ENCODE measurements at regions not wholly inside any gene's neighbourhood (a gene's known extent, or its start where the extent isn't known, plus 50 kb on each side); places are given as distances from the start of the nearest gene placed in this dataset.

DNA sequence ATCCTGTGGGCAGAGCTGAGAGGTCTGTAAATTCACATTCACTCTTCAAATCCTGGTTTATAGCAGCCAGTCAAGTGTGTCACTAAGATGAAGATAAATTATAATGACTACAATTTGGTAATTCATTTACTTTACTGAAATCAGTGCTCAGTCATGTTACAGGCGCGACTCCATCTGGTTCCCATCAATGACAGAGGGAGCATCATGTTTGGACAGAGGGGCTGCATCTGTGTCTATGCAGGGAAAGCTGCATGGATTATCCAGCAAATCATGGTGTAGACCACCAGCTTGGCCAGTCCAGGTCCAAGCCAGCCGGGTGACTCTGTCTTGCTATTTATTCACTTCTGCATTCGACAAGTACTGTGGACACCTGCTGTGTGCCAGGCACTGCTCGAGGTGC, 214.1 kb upstream of the ZNF32 start:
- no peak overlapping the region for H3K9ac ChIP-seq (ENCODE audit: low read depth, low read length, poor library complexity, severe bottlenecking)
- H3K4me2 ChIP-seq (ENCODE audit: low read depth, low read length, poor library complexity, severe bottlenecking), result no peak overlapping the region
- no peaks in the 10 kb centered on the region for H3K9me2 ChIP-seq (replicated peaks; ENCODE audit: low read depth, low read length)
- no peaks in the 10 kb centered on the region for H3F3A ChIP-seq (ENCODE audit: low read depth)
- no peaks in the 10 kb centered on the region for H3K36me3 ChIP-seq (ENCODE audit: insufficient read depth, low read length)
- no peak overlapping the region for H2AFZ ChIP-seq (ENCODE audit: low read length)
- no peak for TF ChIP-seq EZH2phosphoT487 (IDR thresholded peaks at IDR 0.05; ENCODE audit: borderline replicate concordance)
- TF ChIP-seq, protein P1, sequence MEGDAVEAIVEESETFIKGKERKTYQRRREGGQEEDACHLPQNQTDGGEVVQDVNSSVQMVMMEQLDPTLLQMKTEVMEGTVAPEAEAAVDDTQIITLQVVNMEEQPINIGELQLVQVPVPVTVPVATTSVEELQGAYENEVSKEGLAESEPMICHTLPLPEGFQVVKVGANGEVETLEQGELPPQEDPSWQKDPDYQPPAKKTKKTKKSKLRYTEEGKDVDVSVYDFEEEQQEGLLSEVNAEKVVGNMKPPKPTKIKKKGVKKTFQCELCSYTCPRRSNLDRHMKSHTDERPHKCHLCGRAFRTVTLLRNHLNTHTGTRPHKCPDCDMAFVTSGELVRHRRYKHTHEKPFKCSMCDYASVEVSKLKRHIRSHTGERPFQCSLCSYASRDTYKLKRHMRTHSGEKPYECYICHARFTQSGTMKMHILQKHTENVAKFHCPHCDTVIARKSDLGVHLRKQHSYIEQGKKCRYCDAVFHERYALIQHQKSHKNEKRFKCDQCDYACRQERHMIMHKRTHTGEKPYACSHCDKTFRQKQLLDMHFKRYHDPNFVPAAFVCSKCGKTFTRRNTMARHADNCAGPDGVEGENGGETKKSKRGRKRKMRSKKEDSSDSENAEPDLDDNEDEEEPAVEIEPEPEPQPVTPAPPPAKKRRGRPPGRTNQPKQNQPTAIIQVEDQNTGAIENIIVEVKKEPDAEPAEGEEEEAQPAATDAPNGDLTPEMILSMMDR (conservative IDR thresholded peaks at IDR 0.05; ENCODE audit: low read length), result no peak
- no peaks in the 10 kb centered on the region for H3K9me3 ChIP-seq (ENCODE audit: insufficient read depth, low read depth, low read length)
- peaks cover 5% of the 10 kb centered on the region for H3K4me1 ChIP-seq (ENCODE audit: insufficient read depth, low read length, poor library complexity, severe bottlenecking)
- H3K79me2 ChIP-seq (ENCODE audit: insufficient read depth, low read length), result no peaks in the 10 kb centered on the region
- H3K27me3 ChIP-seq (ENCODE audit: insufficient read depth, low read length, poor library complexity, severe bottlenecking), result no peaks in the 10 kb centered on the region
- H3K4me3 ChIP-seq (ENCODE audit: low read length, poor library complexity, severe bottlenecking), result no peak overlapping the region
- no peaks in the 10 kb centered on the region for H4K20me1 ChIP-seq (ENCODE audit: insufficient read depth, low read length, poor library complexity, severe bottlenecking)

- H3K4me1 ChIP-seq (ENCODE audit: insufficient read depth, low read length, poor library complexity, severe bottlenecking), result peaks cover 5% of the 10 kb centered on the region
- H3K36me3 ChIP-seq (ENCODE audit: insufficient read depth, low read length), result no peaks in the 10 kb centered on the region
- H3K4me2 ChIP-seq (ENCODE audit: low read depth, low read length, poor library complexity, severe bottlenecking), result no peak overlapping the region
- H3K79me2 ChIP-seq (ENCODE audit: insufficient read depth, low read length), result no peaks in the 10 kb centered on the region
- H4K20me1 ChIP-seq (ENCODE audit: insufficient read depth, low read length, poor library complexity, severe bottlenecking), result no peaks in the 10 kb centered on the region
- H3K4me3 ChIP-seq (ENCODE audit: low read length, poor library complexity, severe bottlenecking), result no peak overlapping the region
- no peaks in the 10 kb centered on the region for H3F3A ChIP-seq (ENCODE audit: low read depth)
- TF ChIP-seq, protein P1 (conservative IDR thresholded peaks at IDR 0.05; ENCODE audit: low read length), result no peak
- TF ChIP-seq EZH2phosphoT487 (IDR thresholded peaks at IDR 0.05; ENCODE audit: borderline replicate concordance), result no peak
- H3K9ac ChIP-seq (ENCODE audit: low read depth, low read length, poor library complexity, severe bottlenecking), result no peak overlapping the region
- H2AFZ ChIP-seq (ENCODE audit: low read length), result no peak overlapping the region
- no peaks in the 10 kb centered on the region for H3K27me3 ChIP-seq (ENCODE audit: insufficient read depth, low read length, poor library complexity, severe bottlenecking)
- no peaks in the 10 kb centered on the region for H3K9me3 ChIP-seq (ENCODE audit: insufficient read depth, low read depth, low read length)
- no peaks in the 10 kb centered on the region for H3K9me2 ChIP-seq (replicated peaks; ENCODE audit: low read depth, low read length)
Measured at GRCh38 chr10:43861966-43862751, 213.5 kb upstream of the ZNF32 start.

- Histone ChIP-seq H3K36me3 (ENCODE audit: insufficient read depth, low read length) (no peaks in the 10 kb centered on the region), H3K4me2 (ENCODE audit: low read depth, low read length, poor library complexity, severe bottlenecking) (no peak overlapping the region), H2AFZ (ENCODE audit: low read length) (no peak overlapping the region), H3K9me2 (replicated peaks; ENCODE audit: low read depth, low read length) (no peaks in the 10 kb centered on the region), H3K9me3 (ENCODE audit: insufficient read depth, low read depth, low read length) (no peaks in the 10 kb centered on the region), H4K20me1 (ENCODE audit: insufficient read depth, low read length, poor library complexity, severe bottlenecking) (no peaks in the 10 kb centered on the region), H3K4me3 (ENCODE audit: low read length, poor library complexity, severe bottlenecking) (no peak overlapping the region), H3K27me3 (ENCODE audit: insufficient read depth, low read length, poor library complexity, severe bottlenecking) (no peaks in the 10 kb centered on the region), H3K9ac (ENCODE audit: low read depth, low read length, poor library complexity, severe bottlenecking) (no peak overlapping the region), H3K4me1 (ENCODE audit: insufficient read depth, low read length, poor library complexity, severe bottlenecking) (peaks cover 5% of the 10 kb centered on the region), H3F3A (ENCODE audit: low read depth) (no peaks in the 10 kb centered on the region), H3K79me2 (ENCODE audit: insufficient read depth, low read length) (no peaks in the 10 kb centered on the region)
- TF ChIP-seq EZH2phosphoT487 (IDR thresholded peaks at IDR 0.05; ENCODE audit: borderline replicate concordance), result no peak
- TF ChIP-seq, protein P1 (conservative IDR thresholded peaks at IDR 0.05; ENCODE audit: low read length), result no peak
Measured at GRCh38 chr10:43859016-43859525, 210.4 kb upstream of the ZNF32 start.
